Trophoblast cell (in vitro differentiated cells and primary cell): ENCODE measurements at regions not wholly inside any gene's neighbourhood (a gene's known extent, or its start where the extent isn't known, plus 50 kb on each side); places are given as distances from the start of the nearest gene placed in this dataset.
A peak's percentile ranks its signal among the peaks of the same experiment; 100 is the strongest.

Source experiments
- DNase-seq, 2 donors: peaks; one replicate each; pipeline ENCODE4 v3.0.0-alpha.2; 2016
- H2AFZ ChIP-seq: 2 replicates; pipeline ENCODE4 v1.6.1; 2013; ENCODE audit warnings: low read length, moderate library complexity, mild to moderate bottlenecking; ENCODE audit not compliant: insufficient read depth, poor library complexity
- H2AK5ac ChIP-seq: 2 replicates; pipeline ENCODE4 v1.6.1; 2013; ENCODE audit warnings: mild to moderate bottlenecking, low read length
- H2BK120ac ChIP-seq: 2 replicates; pipeline ENCODE4 v1.6.1; 2013; ENCODE audit warnings: low read length, mild to moderate bottlenecking, moderate library complexity; ENCODE audit not compliant: insufficient read depth, poor library complexity
- H2BK12ac ChIP-seq: 2 replicates; pipeline ENCODE4 v1.6.1; 2013; ENCODE audit warnings: mild to moderate bottlenecking, low read length, moderate library complexity
- H2BK5ac ChIP-seq: 2 replicates; pipeline ENCODE4 v1.6.1; 2013; ENCODE audit warnings: low read length, low read depth, moderate library complexity, mild to moderate bottlenecking; ENCODE audit not compliant: poor library complexity
- H3K14ac ChIP-seq: 2 replicates; pipeline ENCODE4 v1.6.1; 2013; ENCODE audit warnings: mild to moderate bottlenecking, low read length
- H3K18ac ChIP-seq: 2 replicates; pipeline ENCODE4 v1.6.1; 2013; ENCODE audit warnings: mild to moderate bottlenecking, low read length
- H3K23ac ChIP-seq: 2 replicates; pipeline ENCODE4 v1.6.1; 2013; ENCODE audit warnings: low read length
- H3K27ac ChIP-seq: 2 replicates; pipeline ENCODE4 v1.5.1; 2013; ENCODE audit warnings: low read depth, mild to moderate bottlenecking, inconsistent platforms, low read length, moderate library complexity
- H3K27me3 ChIP-seq: 2 replicates; pipeline ENCODE4 v1.6.1; 2013; ENCODE audit warnings: inconsistent platforms, mild to moderate bottlenecking, low read length, moderate library complexity; ENCODE audit not compliant: insufficient read depth
- H3K36me3 ChIP-seq, 2 experiments: 1 replicate in 1 of 2; 2 replicates in 1 of 2; pipeline ENCODE4 v1.6.1; 2013; ENCODE audit warnings: low read length in 2 of 2, mild to moderate bottlenecking in 2 of 2, moderate library complexity in 1 of 2; ENCODE audit not compliant: insufficient read depth in 2 of 2, control insufficient read depth in 1 of 2
- H3K4ac ChIP-seq: 2 replicates; pipeline ENCODE4 v1.6.1; 2013; ENCODE audit warnings: low read depth, mild to moderate bottlenecking, low read length, moderate library complexity
- H3K4me1 ChIP-seq, 2 experiments: 1 replicate in 1 of 2; 2 replicates in 1 of 2; pipeline ENCODE4 v1.6.1; 2013; ENCODE audit warnings: low read length in 2 of 2, mild to moderate bottlenecking in 2 of 2, moderate library complexity in 1 of 2; ENCODE audit not compliant: insufficient read depth in 2 of 2, control insufficient read depth in 1 of 2
- H3K4me2 ChIP-seq: 2 replicates; pipeline ENCODE4 v1.6.1; 2013; ENCODE audit warnings: inconsistent platforms, mild to moderate bottlenecking, low read length, moderate library complexity
- H3K4me3 ChIP-seq: 2 replicates; pipeline ENCODE4 v1.5.1; 2013; ENCODE audit warnings: mild to moderate bottlenecking, low read depth, low read length, inconsistent platforms
- H3K79me1 ChIP-seq: one replicate; pipeline ENCODE4 v1.6.1; 2013; ENCODE audit warnings: low read length
- H3K79me2 ChIP-seq: 2 replicates; pipeline ENCODE4 v1.6.1; 2013; ENCODE audit warnings: low read length, mild to moderate bottlenecking; ENCODE audit not compliant: control insufficient read depth, insufficient read depth, poor library complexity
- H3K9ac ChIP-seq: 2 replicates; pipeline ENCODE4 v1.6.1; 2013; ENCODE audit warnings: mild to moderate bottlenecking, low read length
- H3K9me3 ChIP-seq: 2 replicates; pipeline ENCODE4 v1.6.1; 2013; ENCODE audit warnings: low read depth, mild to moderate bottlenecking, control low read depth, inconsistent platforms, low read length; ENCODE audit not compliant: insufficient read depth
- H4K12ac ChIP-seq: 2 replicates; pipeline ENCODE4 v1.6.1; 2013; ENCODE audit warnings: low read depth, mild to moderate bottlenecking, low read length, moderate library complexity
- H4K8ac ChIP-seq: 2 replicates; pipeline ENCODE4 v1.6.1; 2013; ENCODE audit warnings: low read depth, mild to moderate bottlenecking, low read length, moderate library complexity
- H4K91ac ChIP-seq: one replicate; pipeline ENCODE4 v1.6.1; 2013; ENCODE audit warnings: low read depth, mild to moderate bottlenecking, low read length, moderate library complexity
- WGBS: extraction: QIAGEN DNeasy Blood & Tissue Kit; methylation state at CpG from one replicate; pipeline ENCODE4 v1.1.7; 2013; ENCODE audit warnings: missing lambda C conversion rate; ENCODE audit not compliant: insufficient read length, insufficient coverage; ENCODE audit errors: extremely low coverage; 5-methylcytosine and 5-hydroxymethylcytosine counted together

DNA sequence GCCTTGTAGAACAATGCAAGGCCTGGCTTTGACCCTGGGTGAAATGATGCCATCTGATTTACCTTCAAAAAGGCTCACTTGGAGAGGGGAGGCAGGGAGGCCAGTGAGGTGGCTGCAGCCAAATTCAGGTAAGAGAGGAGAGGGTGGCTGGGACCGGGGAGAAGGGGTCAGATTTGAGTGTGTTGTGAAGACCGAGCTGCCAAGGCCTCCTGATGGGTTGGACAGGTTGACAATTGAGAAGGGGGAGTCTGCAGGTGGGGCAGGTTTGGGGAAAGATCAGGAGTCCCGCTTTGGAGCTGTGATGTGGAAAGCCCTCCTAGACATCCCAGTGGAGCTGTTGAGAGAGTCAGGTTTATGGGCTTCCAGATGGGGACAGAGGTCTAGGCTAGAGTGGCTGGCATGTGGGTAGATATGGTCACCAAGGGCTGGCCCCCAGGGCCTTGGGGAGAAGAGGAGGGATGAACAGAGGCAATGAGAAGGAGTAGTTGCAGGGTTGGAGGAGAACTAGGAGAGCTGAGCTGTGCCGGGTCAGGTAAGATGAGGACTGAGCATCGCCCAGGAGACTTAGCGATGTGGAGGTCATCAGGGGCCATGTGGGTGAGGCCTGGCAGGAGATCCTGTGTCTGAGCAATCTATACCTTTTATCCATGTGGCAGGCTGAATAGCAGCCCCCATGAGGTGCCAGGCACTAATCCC is 70.5 kb upstream of the TOX2 start:
- Histone ChIP-seq H4K12ac (no peak overlapping the region), H3K4me1 (no peaks in the 10 kb centered on the region), H3K9ac (no peak overlapping the region), H2AK5ac (no peak overlapping the region), H2AFZ (no peak overlapping the region), H3K79me2 (no peaks in the 10 kb centered on the region), H3K14ac (no peak overlapping the region), H3K27ac (no peak overlapping the region), H3K36me3 (no peaks in the 10 kb centered on the region), H4K91ac (no peak overlapping the region), H3K79me1 (no peaks in the 10 kb centered on the region), H3K27me3 (no peaks in the 10 kb centered on the region), H3K4ac (no peak overlapping the region), H3K23ac (no peak overlapping the region), H3K9me3 (no peaks in the 10 kb centered on the region), H3K4me2 (no peak overlapping the region), H3K18ac (no peak overlapping the region), H2BK5ac (no peak overlapping the region), H4K8ac (no peak overlapping the region), H3K4me3 (no peak overlapping the region), H2BK120ac (no peak overlapping the region), H2BK12ac (no peak overlapping the region)
- WGBS, result no CpG with 5 or more reads among the region's 6 CpGs
- no peak for DNase-seq

DNA sequence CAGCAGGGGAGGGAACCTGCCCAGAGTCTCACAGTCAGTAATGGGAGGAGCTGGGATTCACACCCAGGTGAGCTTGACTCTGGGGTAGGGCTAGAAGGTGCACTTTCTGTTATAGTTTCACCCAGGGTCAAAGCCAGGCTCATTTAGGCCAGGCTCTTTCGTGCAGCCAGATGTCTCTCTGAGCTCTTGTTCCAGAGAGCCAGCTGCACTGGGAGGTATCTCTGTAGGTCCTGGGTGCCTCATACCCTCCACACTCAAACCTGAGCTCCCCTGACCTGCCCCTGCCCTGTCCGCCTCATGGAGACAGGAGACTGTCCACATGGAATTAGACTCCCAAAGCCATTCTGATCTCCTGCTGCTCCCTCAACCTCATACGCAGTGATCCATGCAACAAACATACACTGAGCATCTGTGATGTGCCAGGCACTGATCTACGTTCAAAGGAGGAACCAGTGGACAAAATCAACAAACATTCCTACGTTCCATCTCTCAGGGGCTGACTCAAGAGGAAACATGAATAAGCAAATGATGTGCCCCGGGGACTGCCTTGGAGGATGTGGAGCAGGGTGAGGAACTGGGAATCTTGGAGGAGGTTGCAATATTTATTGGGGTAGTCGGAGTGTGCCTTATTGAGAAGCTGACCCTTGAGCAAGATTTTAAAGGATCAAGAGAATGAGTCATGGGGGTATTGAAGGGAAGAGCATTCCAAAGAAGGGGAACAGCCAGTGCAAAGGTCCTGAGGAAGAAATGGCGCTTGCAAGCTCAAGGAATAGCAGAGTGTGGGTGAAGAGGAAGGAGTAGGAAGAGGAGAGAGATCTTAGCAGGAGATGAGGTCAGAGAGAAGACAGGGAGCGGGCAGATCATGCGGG is 71.3 kb upstream of the TOX2 start:
- Histone ChIP-seq H3K27me3 (no peaks in the 10 kb centered on the region), H3K4ac (no peak overlapping the region), H3K36me3 (no peaks in the 10 kb centered on the region), H2BK12ac (no peak overlapping the region), H3K79me1 (no peaks in the 10 kb centered on the region), H4K91ac (no peak overlapping the region), H2AK5ac (no peak overlapping the region), H3K79me2 (no peaks in the 10 kb centered on the region), H3K4me3 (no peak overlapping the region), H3K23ac (no peak overlapping the region), H2BK120ac (no peak overlapping the region), H4K12ac (no peak overlapping the region), H3K9ac (no peak overlapping the region), H3K4me1 (no peaks in the 10 kb centered on the region), H2BK5ac (no peak overlapping the region), H3K9me3 (no peaks in the 10 kb centered on the region), H2AFZ (no peak overlapping the region), H3K18ac (no peak overlapping the region), H3K4me2 (no peak overlapping the region), H4K8ac (no peak overlapping the region), H3K14ac (no peak overlapping the region), H3K27ac (no peak overlapping the region)
- DNase-seq, result no peak
- WGBS, result no CpG with 5 or more reads among the region's 10 CpGs

GRCh38 chr20:43842126-43843020 is 72.3 kb upstream of the TOX2 start:
- no peak overlapping the region for H3K27ac ChIP-seq
- H3K79me2 ChIP-seq, result no peaks in the 10 kb centered on the region
- WGBS, result no CpG with 5 or more reads among the region's 9 CpGs

DNA sequence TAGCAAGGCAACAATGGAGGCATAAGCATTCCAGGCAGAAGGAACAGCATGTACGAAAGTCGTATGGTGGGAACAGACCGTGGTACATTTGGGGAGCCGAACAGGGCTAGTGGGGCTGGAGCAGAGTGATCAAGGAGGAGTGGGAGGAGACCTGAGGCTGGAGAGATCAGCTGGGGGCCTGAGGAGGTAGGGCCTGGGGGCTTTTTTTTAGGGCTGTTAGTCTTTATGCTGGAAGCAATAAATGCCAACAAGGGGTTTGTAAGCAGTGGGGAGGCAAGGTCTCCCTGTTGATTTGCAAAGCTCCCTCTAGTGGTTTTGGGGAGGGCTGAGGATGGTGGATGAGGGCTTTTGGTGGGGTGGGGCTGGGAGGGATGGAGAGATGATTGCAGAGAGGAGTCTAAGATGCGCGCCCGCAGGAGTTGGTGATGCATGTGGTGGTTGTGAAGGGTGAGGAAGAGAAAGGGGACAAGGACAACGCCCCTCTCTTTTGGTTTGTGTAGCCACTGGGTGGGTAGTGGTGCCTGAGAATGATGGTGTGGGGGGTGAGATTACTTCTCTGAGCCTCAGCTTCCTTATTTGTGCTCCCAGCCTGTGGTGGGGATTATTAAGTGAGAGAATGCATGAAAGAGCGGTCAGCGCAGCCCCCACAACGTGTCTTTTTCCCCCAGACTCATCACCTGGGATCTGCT is 74.1 kb upstream of the TOX2 start:
- Histone ChIP-seq H3K23ac (no peak overlapping the region), H2BK5ac (no peak overlapping the region), H3K27me3 (no peaks in the 10 kb centered on the region), H3K79me1 (no peaks in the 10 kb centered on the region), H3K9me3 (no peaks in the 10 kb centered on the region), H4K8ac (no peak overlapping the region), H2BK120ac (no peak overlapping the region), H3K18ac (no peak overlapping the region), H3K36me3 (no peaks in the 10 kb centered on the region), H3K9ac (no peak overlapping the region), H3K79me2 (no peaks in the 10 kb centered on the region), H3K4me2 (no peak overlapping the region), H2BK12ac (no peak overlapping the region), H3K4me1 (no peaks in the 10 kb centered on the region), H3K4ac (no peak overlapping the region), H4K12ac (no peak overlapping the region), H2AFZ (no peak overlapping the region), H2AK5ac (no peak overlapping the region), H4K91ac (no peak overlapping the region), H3K14ac (no peak overlapping the region), H3K27ac (no peak overlapping the region), H3K4me3 (no peak overlapping the region)
- no CpG with 5 or more reads among the region's 11 CpGs for WGBS
- peak in 1 of 2 donors; percentile 8 for DNase-seq

More at GRCh38 chr20:43842126-43843020, 72.3 kb upstream of the TOX2 start:
- H3K79me1 ChIP-seq, result no peaks in the 10 kb centered on the region
- no peak overlapping the region for H2AFZ ChIP-seq
- no peak overlapping the region for H3K9ac ChIP-seq
- no peak overlapping the region for H4K91ac ChIP-seq
- no peak overlapping the region for H4K12ac ChIP-seq
- H2BK5ac ChIP-seq, result no peak overlapping the region
- H2AK5ac ChIP-seq, result no peak overlapping the region
- no peaks in the 10 kb centered on the region for H3K9me3 ChIP-seq
- no peaks in the 10 kb centered on the region for H3K4me1 ChIP-seq
- H3K4ac ChIP-seq, result no peak overlapping the region
- no peak overlapping the region for H3K14ac ChIP-seq
- H3K18ac ChIP-seq, result no peak overlapping the region
- no peak overlapping the region for H3K4me2 ChIP-seq
- H2BK12ac ChIP-seq, result no peak overlapping the region
- no peak overlapping the region for H2BK120ac ChIP-seq
- H3K36me3 ChIP-seq, result no peaks in the 10 kb centered on the region
- no peak overlapping the region for H3K23ac ChIP-seq
- no peak overlapping the region for H3K4me3 ChIP-seq
- no peak for DNase-seq
- no peaks in the 10 kb centered on the region for H3K27me3 ChIP-seq
- no peak overlapping the region for H4K8ac ChIP-seq
